ENCODE measurements at regions not wholly inside any gene's neighbourhood (a gene's known extent, or its start where the extent isn't known, plus 50 kb on each side); places are given as distances from the start of the nearest gene placed in this dataset.

DNA sequence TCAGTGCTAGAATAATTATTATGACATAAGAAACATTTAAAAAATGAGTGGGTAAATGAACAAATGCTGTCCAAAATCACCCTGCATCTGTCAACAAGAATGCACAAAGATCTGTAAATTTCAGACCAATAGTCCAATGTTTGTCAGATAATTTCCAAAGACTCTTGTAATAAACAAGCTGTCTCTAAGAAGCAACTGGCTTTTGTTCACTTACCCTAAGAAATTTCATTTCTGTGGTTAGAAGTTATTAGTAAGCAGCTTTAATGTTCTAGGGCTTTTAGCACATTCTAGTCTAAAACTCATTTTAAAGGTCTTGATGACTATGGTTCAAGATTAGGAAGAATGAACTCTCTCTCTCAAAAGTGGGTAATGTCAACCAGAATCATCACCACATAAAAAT, 560.3 kb upstream of the SMIM31 start:
- Histone ChIP-seq H3K4me1 (no peaks in the 10 kb centered on the region), H3K36me3 (no peaks in the 10 kb centered on the region), H3K4me3 (no peak overlapping the region), H3K27me3 (no peaks in the 10 kb centered on the region), H3K9me3 (no peaks in the 10 kb centered on the region), H3K27ac (no peak overlapping the region)
- DNase-seq (ENCODE audit: low spot score) = no peak
- TF ChIP-seq, protein P1, sequence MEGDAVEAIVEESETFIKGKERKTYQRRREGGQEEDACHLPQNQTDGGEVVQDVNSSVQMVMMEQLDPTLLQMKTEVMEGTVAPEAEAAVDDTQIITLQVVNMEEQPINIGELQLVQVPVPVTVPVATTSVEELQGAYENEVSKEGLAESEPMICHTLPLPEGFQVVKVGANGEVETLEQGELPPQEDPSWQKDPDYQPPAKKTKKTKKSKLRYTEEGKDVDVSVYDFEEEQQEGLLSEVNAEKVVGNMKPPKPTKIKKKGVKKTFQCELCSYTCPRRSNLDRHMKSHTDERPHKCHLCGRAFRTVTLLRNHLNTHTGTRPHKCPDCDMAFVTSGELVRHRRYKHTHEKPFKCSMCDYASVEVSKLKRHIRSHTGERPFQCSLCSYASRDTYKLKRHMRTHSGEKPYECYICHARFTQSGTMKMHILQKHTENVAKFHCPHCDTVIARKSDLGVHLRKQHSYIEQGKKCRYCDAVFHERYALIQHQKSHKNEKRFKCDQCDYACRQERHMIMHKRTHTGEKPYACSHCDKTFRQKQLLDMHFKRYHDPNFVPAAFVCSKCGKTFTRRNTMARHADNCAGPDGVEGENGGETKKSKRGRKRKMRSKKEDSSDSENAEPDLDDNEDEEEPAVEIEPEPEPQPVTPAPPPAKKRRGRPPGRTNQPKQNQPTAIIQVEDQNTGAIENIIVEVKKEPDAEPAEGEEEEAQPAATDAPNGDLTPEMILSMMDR (IDR thresholded peaks at IDR 0.05) = no peak

GRCh38 chr4:164197556-164197955, 556.4 kb upstream of the SMIM31 start:
- TF ChIP-seq, protein P1 (IDR thresholded peaks at IDR 0.05) = no peak
- H3K36me3 ChIP-seq = no peaks in the 10 kb centered on the region
- H3K4me1 ChIP-seq = no peaks in the 10 kb centered on the region
- no peak overlapping the region for H3K27ac ChIP-seq
- H3K9me3 ChIP-seq = no peaks in the 10 kb centered on the region
- no peak overlapping the region for H3K4me3 ChIP-seq
- DNase-seq (ENCODE audit: low spot score) = no peak
- H3K27me3 ChIP-seq = no peaks in the 10 kb centered on the region

- Histone ChIP-seq H3K27ac (no peak overlapping the region), H3K36me3 (no peaks in the 10 kb centered on the region), H3K9me3 (no peaks in the 10 kb centered on the region), H3K4me3 (no peak overlapping the region), H3K4me1 (no peaks in the 10 kb centered on the region), H3K27me3 (no peaks in the 10 kb centered on the region)
- DNase-seq (ENCODE audit: low spot score) = no peak
- TF ChIP-seq, protein P1 (IDR thresholded peaks at IDR 0.05) = no peak
Observed at GRCh38 chr4:164203476-164203875, 550.5 kb upstream of the SMIM31 start.

- H3K36me3 ChIP-seq = no peaks in the 10 kb centered on the region
- no peak overlapping the region for H3K4me3 ChIP-seq
- TF ChIP-seq, protein P1 (IDR thresholded peaks at IDR 0.05) = no peak
- no peaks in the 10 kb centered on the region for H3K9me3 ChIP-seq
- no peak overlapping the region for H3K27ac ChIP-seq
- H3K4me1 ChIP-seq = no peaks in the 10 kb centered on the region
- DNase-seq (ENCODE audit: low spot score) = no peak
- H3K27me3 ChIP-seq = no peaks in the 10 kb centered on the region
Observed at GRCh38 chr4:164204434-164204833, 549.5 kb upstream of the SMIM31 start.

GRCh38 chr4:164207460-164207859, 546.5 kb upstream of the SMIM31 start:
- TF ChIP-seq, protein P1 (IDR thresholded peaks at IDR 0.05) = no peak
- DNase-seq (ENCODE audit: low spot score) = no peak
- Histone ChIP-seq H3K4me3 (no peak overlapping the region), H3K9me3 (no peaks in the 10 kb centered on the region), H3K27me3 (no peaks in the 10 kb centered on the region), H3K27ac (no peak overlapping the region), H3K36me3 (no peaks in the 10 kb centered on the region), H3K4me1 (no peaks in the 10 kb centered on the region)

GRCh38 chr4:164210377-164210776, 543.6 kb upstream of the SMIM31 start:
- Histone ChIP-seq H3K9me3 (no peaks in the 10 kb centered on the region), H3K4me3 (no peak overlapping the region), H3K27me3 (no peaks in the 10 kb centered on the region), H3K4me1 (no peaks in the 10 kb centered on the region), H3K36me3 (no peaks in the 10 kb centered on the region), H3K27ac (no peak overlapping the region)
- no peak for DNase-seq (ENCODE audit: low spot score)
- TF ChIP-seq, protein P1 (IDR thresholded peaks at IDR 0.05) = no peak

All from right atrium auricular region (tissue), 2 donors.